GM12891 (cell line): ENCODE measurements at regions not wholly inside any gene's neighbourhood (a gene's known extent, or its start where the extent isn't known, plus 50 kb on each side); places are given as distances from the start of the nearest gene placed in this dataset.
"Not testable (repeated sequence)": the region's sequence is repeated elsewhere in the genome, so short reads cannot be mapped to it uniquely, and the experiment has no call there.

Experiments
- DNase-seq: peaks from one replicate; pipeline ENCODE4 v3.0.0; 2011; ENCODE audit warnings: low spot score; ENCODE audit not compliant: insufficient read length
- FAIRE-seq: peaks from 2 replicates; lab custom pipeline; 2011; peaks lifted over from hg19 to GRCh38; lab: Jason Lieb, UNC
- PAX5 ChIP-seq: IDR thresholded peaks from 2 replicates; pipeline ENCODE4 v1.6.1; 2011; ENCODE audit warnings: low read length, moderate library complexity, mild to moderate bottlenecking; ENCODE audit not compliant: insufficient read depth, severe bottlenecking
- POLR2A ChIP-seq: IDR thresholded peaks from 2 replicates; pipeline ENCODE4 v1.6.1; 2011; ENCODE audit warnings: low read depth, low read length, control low read depth
- POLR2AphosphoS5 ChIP-seq: IDR thresholded peaks from 2 replicates; pipeline ENCODE4 v1.6.1; 2011; ENCODE audit warnings: low read depth, low read length, control low read depth
- POU2F2 ChIP-seq: IDR thresholded peaks from 2 replicates; pipeline ENCODE4 v1.6.1; 2011; ENCODE audit warnings: low read depth, mild to moderate bottlenecking, control low read depth, low read length, moderate library complexity
- SPI1 ChIP-seq: IDR thresholded peaks from 2 replicates; pipeline ENCODE4 v1.6.1; 2011; ENCODE audit warnings: low read depth, low read length, control low read depth
- TAF1 ChIP-seq: IDR thresholded peaks from 2 replicates; pipeline ENCODE4 v1.6.1; 2011; ENCODE audit warnings: low read depth, low read length, control low read depth

GRCh38 chr5:18397891-18398290 lies 763.6 kb downstream of the TAF11L14 start:
- FAIRE-seq: no peak
- TF ChIP-seq POLR2A (no peak), TAF1 (no peak), POLR2AphosphoS5 (no peak), SPI1 (no peak), POU2F2 (no peak), PAX5 (no peak)
- DNase-seq: no peak

- not testable (repeated sequence) for DNase-seq, FAIRE-seq
These were observed 765.4 kb downstream of the TAF11L14 start for GRCh38 chr5:18399461-18400327.

GRCh38 chr5:18403141-18403540 lies 768.9 kb downstream of the TAF11L14 start:
- FAIRE-seq (no peak), DNase-seq (no peak)
- TF ChIP-seq POU2F2: no peak
- no peak for TF ChIP-seq PAX5
- no peak for TF ChIP-seq POLR2AphosphoS5
- no peak for TF ChIP-seq POLR2A
- no peak for TF ChIP-seq TAF1
- TF ChIP-seq SPI1: no peak

- DNase-seq (no peak), FAIRE-seq (no peak)
- TF ChIP-seq POU2F2 (no peak), SPI1 (no peak), TAF1 (no peak), POLR2AphosphoS5 (no peak), POLR2A (no peak), PAX5 (no peak)
These were observed 769.7 kb downstream of the TAF11L14 start for GRCh38 chr5:18403941-18404438.

GRCh38 chr5:18420711-18421110 lies 786.5 kb downstream of the TAF11L14 start:
- FAIRE-seq: no peak

GRCh38 chr5:18433336-18433735 lies 799.1 kb downstream of the TAF11L14 start:
- no peak for TF ChIP-seq PAX5
- TF ChIP-seq POLR2A: no peak
- no peak for TF ChIP-seq TAF1
- no peak for TF ChIP-seq POU2F2
- TF ChIP-seq SPI1: no peak
- TF ChIP-seq POLR2AphosphoS5: no peak
- DNase-seq (no peak), FAIRE-seq (no peak)

More at GRCh38 chr5:18420711-18421110, 786.5 kb downstream of the TAF11L14 start:
- TF ChIP-seq PAX5 (no peak), POLR2A (no peak)
- no peak for DNase-seq

- TF ChIP-seq POLR2A: no peak
- no peak for TF ChIP-seq SPI1
- TF ChIP-seq PAX5: no peak
- no peak for TF ChIP-seq POU2F2
- no peak for TF ChIP-seq POLR2AphosphoS5
- TF ChIP-seq TAF1: no peak
- DNase-seq (no peak), FAIRE-seq (no peak)
These were observed 803.9 kb downstream of the TAF11L14 start for GRCh38 chr5:18438126-18438525.

- DNase-seq: no peak
- no peak for FAIRE-seq
- TF ChIP-seq PAX5 (no peak), POLR2A (no peak), POLR2AphosphoS5 (no peak), TAF1 (no peak), POU2F2 (no peak)
These were observed 821.3 kb downstream of the TAF11L14 start for GRCh38 chr5:18455521-18455920.

- DNase-seq (no peak), FAIRE-seq (no peak)
- TF ChIP-seq PAX5: no peak
- TF ChIP-seq TAF1: no peak
- TF ChIP-seq POLR2A: no peak
- TF ChIP-seq POU2F2: no peak
- no peak for TF ChIP-seq POLR2AphosphoS5
- TF ChIP-seq SPI1: no peak
These were observed 823.0 kb downstream of the TAF11L14 start for GRCh38 chr5:18457255-18457654.

GRCh38 chr5:18461766-18462165 lies 827.5 kb downstream of the TAF11L14 start:
- no peak for FAIRE-seq
- DNase-seq: no peak
- TF ChIP-seq PAX5 (no peak), POU2F2 (no peak), SPI1 (no peak), POLR2AphosphoS5 (no peak), POLR2A (no peak), TAF1 (no peak)
